ENCODE measurements at regions not wholly inside any gene's neighbourhood (a gene's known extent, or its start where the extent isn't known, plus 50 kb on each side); places are given as distances from the start of the nearest gene placed in this dataset.

GRCh38 chr18:29104227-29104626 is 927.3 kb upstream of the CDH2 start:
- Histone ChIP-seq H3K9me3 (replicated peaks; ENCODE audit: control insufficient read depth, low read depth, low read length) (no peaks in the 10 kb centered on the region), H3K4me1 (ENCODE audit: control insufficient read depth, insufficient read depth, low read length) (no peaks in the 10 kb centered on the region), H3K36me3 (ENCODE audit: control insufficient read depth, insufficient read depth, low read length) (no peaks in the 10 kb centered on the region), H3K27me3 (ENCODE audit: control insufficient read depth, insufficient read depth, low read length) (no peaks in the 10 kb centered on the region), H3K27ac (ENCODE audit: low read length) (no peak overlapping the region), H3K4me3 (ENCODE audit: low read length) (no peak overlapping the region)
- no peak for DNase-seq
- no CpG with 5 or more reads among the region's 1 CpG for WGBS (ENCODE audit: insufficient coverage)

- no CpG with 5 or more reads among the region's 8 CpGs for WGBS (ENCODE audit: insufficient coverage)
- Histone ChIP-seq H3K9me3 (replicated peaks; ENCODE audit: control insufficient read depth, low read depth, low read length) (no peaks in the 10 kb centered on the region), H3K36me3 (ENCODE audit: control insufficient read depth, insufficient read depth, low read length) (no peaks in the 10 kb centered on the region), H3K4me1 (ENCODE audit: control insufficient read depth, insufficient read depth, low read length) (no peaks in the 10 kb centered on the region), H3K4me3 (ENCODE audit: low read length) (no peak overlapping the region), H3K27me3 (ENCODE audit: control insufficient read depth, insufficient read depth, low read length) (no peaks in the 10 kb centered on the region), H3K27ac (ENCODE audit: low read length) (no peak overlapping the region)
- DNase-seq: no peak
Observed at GRCh38 chr18:29096079-29096770, 919.3 kb upstream of the CDH2 start.

GRCh38 chr18:29087616-29088246 is 910.8 kb upstream of the CDH2 start:
- Histone ChIP-seq H3K27ac (ENCODE audit: low read length) (no peak overlapping the region), H3K4me1 (ENCODE audit: control insufficient read depth, insufficient read depth, low read length) (no peaks in the 10 kb centered on the region), H3K36me3 (ENCODE audit: control insufficient read depth, insufficient read depth, low read length) (no peaks in the 10 kb centered on the region), H3K4me3 (ENCODE audit: low read length) (no peak overlapping the region), H3K27me3 (ENCODE audit: control insufficient read depth, insufficient read depth, low read length) (no peaks in the 10 kb centered on the region), H3K9me3 (replicated peaks; ENCODE audit: control insufficient read depth, low read depth, low read length) (no peaks in the 10 kb centered on the region)
- WGBS (ENCODE audit: insufficient coverage): no CpG with 5 or more reads among the region's 3 CpGs
- no peak for DNase-seq

- no peaks in the 10 kb centered on the region for H3K36me3 ChIP-seq (ENCODE audit: control insufficient read depth, insufficient read depth, low read length)
- no peaks in the 10 kb centered on the region for H3K9me3 ChIP-seq (replicated peaks; ENCODE audit: control insufficient read depth, low read depth, low read length)
- no peak overlapping the region for H3K4me3 ChIP-seq (ENCODE audit: low read length)
- no peak for DNase-seq
- no peak overlapping the region for H3K27ac ChIP-seq (ENCODE audit: low read length)
- H3K27me3 ChIP-seq (ENCODE audit: control insufficient read depth, insufficient read depth, low read length): no peaks in the 10 kb centered on the region
- H3K4me1 ChIP-seq (ENCODE audit: control insufficient read depth, insufficient read depth, low read length): no peaks in the 10 kb centered on the region
Observed at GRCh38 chr18:29084120-29084519, 907.2 kb upstream of the CDH2 start.

GRCh38 chr18:29083545-29083944 is 906.6 kb upstream of the CDH2 start:
- Histone ChIP-seq H3K36me3 (ENCODE audit: control insufficient read depth, insufficient read depth, low read length) (no peaks in the 10 kb centered on the region), H3K4me3 (ENCODE audit: low read length) (no peak overlapping the region), H3K4me1 (ENCODE audit: control insufficient read depth, insufficient read depth, low read length) (no peaks in the 10 kb centered on the region), H3K27ac (ENCODE audit: low read length) (no peak overlapping the region), H3K9me3 (replicated peaks; ENCODE audit: control insufficient read depth, low read depth, low read length) (no peaks in the 10 kb centered on the region), H3K27me3 (ENCODE audit: control insufficient read depth, insufficient read depth, low read length) (no peaks in the 10 kb centered on the region)
- WGBS (ENCODE audit: insufficient coverage): 50% methylated on average over 2 of the region's 4 CpGs
- peak; percentile 82 for DNase-seq

- no peaks in the 10 kb centered on the region for H3K27me3 ChIP-seq (ENCODE audit: control insufficient read depth, insufficient read depth, low read length)
- H3K27ac ChIP-seq (ENCODE audit: low read length): no peak overlapping the region
- H3K4me1 ChIP-seq (ENCODE audit: control insufficient read depth, insufficient read depth, low read length): no peaks in the 10 kb centered on the region
- DNase-seq: no peak
- H3K4me3 ChIP-seq (ENCODE audit: low read length): no peak overlapping the region
- H3K9me3 ChIP-seq (replicated peaks; ENCODE audit: control insufficient read depth, low read depth, low read length): no peaks in the 10 kb centered on the region
- no CpG with 5 or more reads among the region's 3 CpGs for WGBS (ENCODE audit: insufficient coverage)
- H3K36me3 ChIP-seq (ENCODE audit: control insufficient read depth, insufficient read depth, low read length): no peaks in the 10 kb centered on the region
Observed at GRCh38 chr18:29080946-29081345, 904.0 kb upstream of the CDH2 start.

GRCh38 chr18:29078273-29078672 is 901.3 kb upstream of the CDH2 start:
- WGBS (ENCODE audit: insufficient coverage): 52% methylated on average over 2 of the region's 3 CpGs
- DNase-seq: peak; percentile 29

GRCh38 chr18:29077344-29077743 is 900.4 kb upstream of the CDH2 start:
- WGBS (ENCODE audit: insufficient coverage): no CpG with 5 or more reads among the region's 5 CpGs
- DNase-seq: no peak
- H3K9me3 ChIP-seq (replicated peaks; ENCODE audit: control insufficient read depth, low read depth, low read length): no peaks in the 10 kb centered on the region
- no peaks in the 10 kb centered on the region for H3K27me3 ChIP-seq (ENCODE audit: control insufficient read depth, insufficient read depth, low read length)
- H3K4me1 ChIP-seq (ENCODE audit: control insufficient read depth, insufficient read depth, low read length): no peaks in the 10 kb centered on the region
- H3K4me3 ChIP-seq (ENCODE audit: low read length): no peak overlapping the region
- H3K27ac ChIP-seq (ENCODE audit: low read length): no peak overlapping the region
- no peaks in the 10 kb centered on the region for H3K36me3 ChIP-seq (ENCODE audit: control insufficient read depth, insufficient read depth, low read length)

More at GRCh38 chr18:29078273-29078672, 901.3 kb upstream of the CDH2 start:
- H3K4me1 ChIP-seq (ENCODE audit: control insufficient read depth, insufficient read depth, low read length): no peaks in the 10 kb centered on the region
- no peaks in the 10 kb centered on the region for H3K36me3 ChIP-seq (ENCODE audit: control insufficient read depth, insufficient read depth, low read length)
- no peaks in the 10 kb centered on the region for H3K9me3 ChIP-seq (replicated peaks; ENCODE audit: control insufficient read depth, low read depth, low read length)
- H3K27ac ChIP-seq (ENCODE audit: low read length): no peak overlapping the region
- H3K27me3 ChIP-seq (ENCODE audit: control insufficient read depth, insufficient read depth, low read length): no peaks in the 10 kb centered on the region
- H3K4me3 ChIP-seq (ENCODE audit: low read length): no peak overlapping the region

- Histone ChIP-seq H3K4me1 (ENCODE audit: control insufficient read depth, insufficient read depth, low read length) (no peaks in the 10 kb centered on the region), H3K9me3 (replicated peaks; ENCODE audit: control insufficient read depth, low read depth, low read length) (no peaks in the 10 kb centered on the region), H3K27ac (ENCODE audit: low read length) (no peak overlapping the region), H3K27me3 (ENCODE audit: control insufficient read depth, insufficient read depth, low read length) (no peaks in the 10 kb centered on the region), H3K36me3 (ENCODE audit: control insufficient read depth, insufficient read depth, low read length) (no peaks in the 10 kb centered on the region), H3K4me3 (ENCODE audit: low read length) (no peak overlapping the region)
- DNase-seq: no peak
- WGBS (ENCODE audit: insufficient coverage): no CpG with 5 or more reads among the region's 2 CpGs
Observed at GRCh38 chr18:29076645-29077044, 899.7 kb upstream of the CDH2 start.

- Histone ChIP-seq H3K4me1 (ENCODE audit: control insufficient read depth, insufficient read depth, low read length) (no peaks in the 10 kb centered on the region), H3K27ac (ENCODE audit: low read length) (no peak overlapping the region), H3K9me3 (replicated peaks; ENCODE audit: control insufficient read depth, low read depth, low read length) (no peaks in the 10 kb centered on the region), H3K27me3 (ENCODE audit: control insufficient read depth, insufficient read depth, low read length) (no peaks in the 10 kb centered on the region), H3K36me3 (ENCODE audit: control insufficient read depth, insufficient read depth, low read length) (no peaks in the 10 kb centered on the region), H3K4me3 (ENCODE audit: low read length) (no peak overlapping the region)
- DNase-seq: peak; percentile 42
- no CpG with 5 or more reads among the region's 2 CpGs for WGBS (ENCODE audit: insufficient coverage)
Observed at GRCh38 chr18:29074147-29074546, 897.2 kb upstream of the CDH2 start.

Measured in muscle of leg (tissue), 3 donors.